Small intestine (tissue), 7 donors: ENCODE measurements at regions not wholly inside any gene's neighbourhood (a gene's known extent, or its start where the extent isn't known, plus 50 kb on each side); places are given as distances from the start of the nearest gene placed in this dataset.

Source experiments
- DNase-seq, 2 donors: peaks; one replicate each; pipeline versions ENCODE4 v3.0.0 to v3.0.0-alpha.2; 2013
- FAIRE-seq: peaks from 2 replicates; lab custom pipeline; 2012; peaks lifted over from hg19 to GRCh38; lab: Jason Lieb, UNC
- H3K27ac ChIP-seq, 3 donors: one replicate each; pipeline ENCODE4 v1.5.1; 2013; ENCODE audit warnings: low read length in 2 of 3, mild to moderate bottlenecking in 2 of 3, control low read depth in 1 of 3, inconsistent platforms in 1 of 3, low read depth in 1 of 3, moderate library complexity in 1 of 3
- H3K27me3 ChIP-seq, 3 donors: one replicate each; pipeline ENCODE4 v1.6.1; 2013; ENCODE audit warnings: low read length in 3 of 3, inconsistent platforms in 1 of 3; ENCODE audit not compliant: control insufficient read depth in 3 of 3, insufficient read depth in 3 of 3
- H3K36me3 ChIP-seq, 3 donors: one replicate each; pipeline ENCODE4 v1.6.1; 2013; ENCODE audit warnings: low read length in 3 of 3, inconsistent platforms in 1 of 3, low read depth in 1 of 3, mild to moderate bottlenecking in 1 of 3, moderate library complexity in 1 of 3; ENCODE audit not compliant: control insufficient read depth in 3 of 3, insufficient read depth in 2 of 3
- H3K4me1 ChIP-seq, 3 donors: one replicate each; pipeline ENCODE4 v1.6.1; 2013; ENCODE audit warnings: low read length in 2 of 3, inconsistent platforms in 1 of 3, low read depth in 1 of 3, mild to moderate bottlenecking in 1 of 3, moderate library complexity in 1 of 3; ENCODE audit not compliant: control insufficient read depth in 3 of 3, insufficient read depth in 2 of 3
- H3K4me3 ChIP-seq, 3 donors: one replicate each; pipeline ENCODE4 v1.5.1; 2013; ENCODE audit warnings: low read length in 3 of 3, control low read depth in 1 of 3, inconsistent platforms in 1 of 3, low read depth in 1 of 3, mild to moderate bottlenecking in 1 of 3, moderate library complexity in 1 of 3
- H3K9me3 ChIP-seq, 2 donors: one replicate each; pipeline ENCODE4 v1.6.1; 2013; ENCODE audit warnings: low read depth in 1 of 2, low read length in 1 of 2; ENCODE audit not compliant: control insufficient read depth in 2 of 2, insufficient read depth in 1 of 2
- WGBS, 3 donors: extraction: QIAGEN DNeasy Blood & Tissue Kit; methylation state at CpG; one replicate each; pipeline ENCODE4 v1.1.7; 2013; 5-methylcytosine and 5-hydroxymethylcytosine counted together
- donor health status: healthy with polysubstance abuse.
- donor health status: control.
- donor health status: control.
- donor health status: Bipolar disorder and iron deficiency.
- donor health status: healthy.

DNA sequence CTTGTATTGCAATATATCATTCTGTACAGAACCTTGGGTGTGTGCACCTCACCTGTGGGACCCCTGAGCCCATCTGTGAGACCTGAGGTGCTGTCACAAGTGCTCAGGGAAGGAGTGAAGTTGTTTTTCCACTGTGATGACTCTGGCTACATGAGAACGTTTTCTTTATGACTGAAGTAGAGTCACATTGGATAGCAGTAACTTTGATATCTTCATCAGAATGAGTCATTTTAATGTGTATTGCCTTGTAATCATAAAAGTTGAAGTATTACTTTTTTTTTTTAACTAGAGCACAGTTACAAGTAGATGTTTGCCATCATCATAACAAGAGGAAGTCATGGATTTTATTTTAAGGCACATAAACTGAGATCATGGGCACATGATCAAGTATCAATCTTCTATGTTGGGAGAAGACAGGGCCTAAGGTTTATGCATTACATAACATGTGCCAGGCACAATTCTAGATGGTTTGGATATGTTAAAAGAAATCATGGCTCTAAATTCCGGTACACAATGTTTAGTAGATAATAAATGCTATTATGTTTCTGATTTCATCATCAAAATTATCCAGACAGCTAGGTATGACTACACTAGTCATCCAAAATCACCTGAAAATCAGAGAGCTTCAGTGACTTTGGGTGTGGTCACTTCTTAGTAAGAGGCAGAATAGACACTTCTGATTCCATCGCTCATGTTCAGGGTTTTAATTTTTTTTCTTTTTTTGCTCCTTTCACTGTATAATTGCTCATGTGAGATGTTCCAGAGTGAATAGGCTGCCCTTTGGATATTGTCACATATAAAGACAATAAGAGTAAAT is 82.7 kb upstream of the KLF6 start:
- no peaks in the 10 kb centered on the region for H3K9me3 ChIP-seq
- 34 to 61% (median 54%) methylated on average over 3 of the region's 3 CpGs for WGBS, 3 donors
- H3K4me1 ChIP-seq, result peaks cover 7 to 32% (median 13%) of the 10 kb centered on the region in 3 donors
- H3K36me3 ChIP-seq, result no peaks in the 10 kb centered on the region
- H3K27ac ChIP-seq, result peak overlapping the region; percentile 62 to 70 (median 66)
- FAIRE-seq (peak; percentile 74), DNase-seq (peak; percentile 63 to 88)
- no peak overlapping the region for H3K4me3 ChIP-seq
- no peaks in the 10 kb centered on the region for H3K27me3 ChIP-seq

DNA sequence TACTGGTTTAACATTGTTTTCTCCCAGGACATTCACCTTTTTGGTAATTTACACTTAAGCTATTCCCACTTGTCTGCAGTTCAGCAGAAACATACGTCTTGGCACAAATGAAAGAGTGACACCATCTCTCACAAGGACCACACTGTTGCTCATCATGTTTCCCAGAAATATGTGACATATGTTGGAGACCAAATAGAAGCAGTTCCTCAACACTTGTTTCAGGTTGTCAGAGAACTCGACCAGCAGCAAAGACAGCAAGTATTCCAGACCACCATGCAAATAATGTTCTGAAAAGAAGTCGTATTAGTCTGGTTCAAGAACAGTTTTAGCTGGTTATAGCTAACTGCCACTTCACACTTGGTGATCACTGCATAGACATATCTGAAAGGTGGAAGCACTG is 81.3 kb upstream of the KLF6 start:
- H3K4me3 ChIP-seq, result no peak overlapping the region
- no peaks in the 10 kb centered on the region for H3K27me3 ChIP-seq
- 64 to 80% (median 67%) methylated on average over 3 of the region's 3 CpGs for WGBS, 3 donors
- no peak for DNase-seq
- peak overlapping the region in 1 of 3 donors; percentile 65 for H3K27ac ChIP-seq
- H3K4me1 ChIP-seq, result peaks cover 4 to 21% (median 9%) of the 10 kb centered on the region in 3 donors
- no peak for FAIRE-seq
- no peaks in the 10 kb centered on the region for H3K9me3 ChIP-seq
- no peaks in the 10 kb centered on the region for H3K36me3 ChIP-seq

DNA sequence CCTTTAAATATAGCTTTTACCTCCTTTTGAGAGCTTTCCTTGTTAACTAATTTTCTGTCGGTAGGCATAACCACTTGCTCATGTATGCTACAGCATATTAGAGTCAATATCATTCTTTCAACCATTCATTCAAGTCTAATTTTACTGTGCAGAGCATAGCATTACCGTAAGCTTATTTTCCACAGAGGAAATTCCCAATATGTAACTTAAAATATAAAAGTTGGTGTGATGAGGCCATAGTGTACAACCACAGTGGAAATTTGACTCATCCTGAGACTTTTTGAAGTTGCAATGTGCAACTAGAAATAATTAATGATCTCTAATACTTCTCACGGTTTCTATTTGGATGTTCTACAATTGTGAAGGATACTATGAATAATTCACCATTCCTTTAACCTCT is 80.6 kb upstream of the KLF6 start:
- Histone ChIP-seq H3K9me3 (no peaks in the 10 kb centered on the region), H3K27me3 (no peaks in the 10 kb centered on the region), H3K36me3 (no peaks in the 10 kb centered on the region), H3K4me3 (no peak overlapping the region), H3K4me1 (peaks cover 4 to 18% (median 9%) of the 10 kb centered on the region in 3 donors), H3K27ac (no peak overlapping the region)
- DNase-seq (no peak), FAIRE-seq (no peak)
- 72 to 90% (median 73%) methylated on average over 3 of the region's 3 CpGs for WGBS, 3 donors

DNA sequence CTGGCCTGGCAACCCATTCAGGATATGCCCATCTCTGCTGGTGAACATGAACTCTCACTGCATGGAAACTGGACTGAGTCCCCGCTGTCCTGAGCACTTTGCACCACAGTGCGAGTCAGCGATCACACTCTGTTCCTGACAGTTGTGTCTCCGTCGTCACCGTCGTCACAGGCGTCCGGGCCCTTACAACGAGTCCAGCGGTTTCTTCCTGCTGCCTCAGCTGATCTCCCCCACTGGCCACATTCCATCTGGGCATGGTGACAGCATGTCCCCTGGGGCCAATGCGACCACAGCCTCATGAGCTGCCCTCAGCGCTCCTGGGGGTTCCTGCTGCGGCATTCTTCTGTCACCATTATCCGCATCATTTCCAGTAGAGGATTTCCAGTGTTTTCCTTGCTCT is 76.8 kb upstream of the KLF6 start:
- peak overlapping the region in 1 of 3 donors; percentile 0 for H3K27ac ChIP-seq
- FAIRE-seq, result no peak
- no peaks in the 10 kb centered on the region for H3K36me3 ChIP-seq
- H3K27me3 ChIP-seq, result no peaks in the 10 kb centered on the region
- peaks cover 0 to 4% (median 0%) of the 10 kb centered on the region in 3 donors for H3K4me1 ChIP-seq
- H3K4me3 ChIP-seq, result no peak overlapping the region
- WGBS, 3 donors, result 86 to 97% (median 88%) methylated on average over 15 of the region's 15 CpGs
- DNase-seq, result no peak
- no peaks in the 10 kb centered on the region for H3K9me3 ChIP-seq

DNA sequence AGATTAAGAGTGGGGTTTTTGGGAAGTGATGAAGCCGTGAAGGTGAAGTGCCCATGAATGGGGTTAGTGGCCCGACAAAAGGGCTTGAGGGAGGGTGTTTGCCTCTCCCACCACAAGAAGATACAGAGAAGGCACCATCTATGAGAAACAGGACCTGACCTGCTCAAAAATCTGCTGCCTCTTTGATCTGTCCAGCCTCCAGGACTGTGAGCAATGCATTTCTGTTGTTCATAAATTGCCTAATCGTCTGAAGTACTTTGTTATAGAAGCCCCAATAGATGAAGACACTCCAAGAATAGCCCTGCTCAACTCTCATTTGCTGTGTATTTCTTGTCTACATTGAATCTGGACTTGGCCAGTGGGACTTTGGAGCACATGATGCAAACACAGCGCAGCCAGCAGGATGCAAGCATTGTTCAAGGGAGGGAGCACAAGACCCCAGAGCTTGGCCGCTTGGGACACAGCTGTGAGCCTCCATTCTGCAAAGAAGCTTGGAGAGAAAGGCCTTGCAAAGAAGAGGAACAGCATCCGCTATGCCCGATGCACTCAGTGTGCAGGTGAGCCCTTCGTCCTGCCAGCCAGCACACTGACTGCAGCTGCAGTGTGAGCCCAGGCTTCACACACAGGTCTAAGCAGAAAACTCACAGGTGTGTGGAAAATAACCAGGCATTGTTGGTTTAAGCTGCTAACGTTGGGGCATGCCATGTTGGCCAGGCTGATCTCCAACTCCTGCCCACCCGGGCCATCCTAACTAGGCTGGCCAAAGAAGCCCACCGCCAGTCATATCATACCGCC is 73.2 kb upstream of the KLF6 start:
- no peak for FAIRE-seq
- Histone ChIP-seq H3K36me3 (no peaks in the 10 kb centered on the region), H3K4me1 (peaks cover 0 to 8% (median 3%) of the 10 kb centered on the region in 3 donors), H3K4me3 (no peak overlapping the region), H3K9me3 (no peaks in the 10 kb centered on the region), H3K27me3 (no peaks in the 10 kb centered on the region), H3K27ac (no peak overlapping the region)
- DNase-seq, result no peak
- WGBS, 3 donors, result 87 to 94% (median 93%) methylated on average over 12 of the region's 12 CpGs

DNA sequence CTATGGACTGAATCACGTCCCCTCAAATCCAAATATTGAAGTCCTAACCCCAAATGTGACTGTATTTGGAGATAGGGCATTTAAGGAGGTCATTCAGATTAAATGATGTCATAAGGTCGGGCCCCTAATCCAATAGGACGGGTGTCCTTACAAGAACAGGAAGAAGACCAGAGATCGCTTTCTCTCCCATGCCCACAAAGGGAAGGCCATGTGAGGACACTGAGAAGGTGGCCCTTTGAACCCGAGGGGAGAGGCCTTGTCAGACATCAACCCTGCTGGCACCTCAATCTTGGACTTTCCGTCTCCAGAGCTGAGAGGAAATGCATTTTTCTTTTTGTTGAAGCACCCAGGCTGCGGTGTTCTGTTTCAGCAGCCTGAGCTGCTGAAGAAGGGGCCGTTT is 72.3 kb upstream of the KLF6 start:
- Histone ChIP-seq H3K4me1 (peaks cover 4 to 15% (median 7%) of the 10 kb centered on the region in 3 donors), H3K27me3 (no peaks in the 10 kb centered on the region), H3K9me3 (no peaks in the 10 kb centered on the region), H3K4me3 (no peak overlapping the region), H3K27ac (no peak overlapping the region), H3K36me3 (no peaks in the 10 kb centered on the region)
- FAIRE-seq (no peak), DNase-seq (peak in 1 of 2 donors; percentile 41)
- 78 to 88% (median 85%) methylated on average over 8 of the region's 8 CpGs for WGBS, 3 donors

DNA sequence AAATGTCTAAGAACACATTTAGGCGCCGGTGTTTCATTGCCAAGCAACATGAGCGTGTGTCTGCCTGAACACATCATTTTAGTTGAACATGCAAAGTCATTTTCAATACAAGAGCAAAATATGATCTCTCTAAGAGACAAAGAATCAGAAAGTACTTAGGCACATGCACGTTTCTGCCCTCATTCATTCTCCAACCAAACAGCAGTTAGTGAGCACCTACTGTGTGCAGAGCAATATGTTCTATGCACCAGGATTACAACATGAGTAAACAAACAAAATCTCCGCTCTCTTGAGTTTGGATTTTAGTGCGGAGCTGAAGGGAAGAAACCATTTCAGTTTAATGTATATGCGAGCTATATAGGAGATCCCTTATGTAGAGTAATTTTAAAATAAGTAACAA is 71.6 kb upstream of the KLF6 start:
- 95 to 96% (median 96%) methylated on average over 7 of the region's 7 CpGs for WGBS, 3 donors
- H3K4me3 ChIP-seq, result no peak overlapping the region
- DNase-seq (no peak), FAIRE-seq (no peak)
- H3K36me3 ChIP-seq, result no peaks in the 10 kb centered on the region
- no peak overlapping the region for H3K27ac ChIP-seq
- H3K27me3 ChIP-seq, result no peaks in the 10 kb centered on the region
- H3K4me1 ChIP-seq, result peaks cover 4 to 16% (median 7%) of the 10 kb centered on the region in 3 donors
- no peaks in the 10 kb centered on the region for H3K9me3 ChIP-seq

DNA sequence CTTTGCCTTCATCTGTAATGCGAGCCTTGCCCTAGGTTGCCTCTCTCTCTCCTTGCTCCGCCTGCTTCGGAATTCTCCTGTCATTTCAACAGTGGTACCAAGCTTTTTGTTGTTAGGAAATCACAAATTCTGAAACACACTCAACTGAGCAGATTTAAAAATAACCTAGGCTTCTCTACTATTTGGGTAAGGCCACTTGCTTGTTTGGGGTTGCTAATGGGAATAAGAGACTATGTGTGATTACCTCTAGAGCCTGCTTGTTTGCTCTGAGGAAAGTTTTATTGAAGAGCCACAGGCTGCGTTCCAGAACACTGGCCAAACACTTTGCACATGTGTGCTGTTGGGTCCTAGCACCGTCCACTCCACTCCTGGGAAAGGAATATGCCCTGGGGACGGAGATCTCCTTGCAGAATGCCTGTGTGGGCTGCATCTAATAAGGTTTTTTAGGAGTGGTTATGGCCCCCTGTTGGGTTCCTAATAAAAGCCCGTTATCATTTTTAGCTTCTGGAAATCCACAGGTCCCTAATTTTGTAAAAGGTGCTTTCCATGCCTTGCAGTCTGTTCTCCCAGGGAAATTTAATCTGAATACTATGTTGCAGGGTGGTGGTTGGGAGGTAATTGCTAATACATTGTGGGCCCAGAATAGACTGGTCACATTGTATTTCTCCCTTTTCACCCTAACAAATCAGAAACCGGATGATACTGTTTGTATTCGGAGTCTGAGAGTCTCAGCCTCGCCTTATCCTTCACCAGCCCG is 68.7 kb upstream of the KLF6 start:
- no peaks in the 10 kb centered on the region for H3K27me3 ChIP-seq
- DNase-seq, result peak; percentile 54 to 66
- WGBS, 3 donors, result 68 to 73% (median 72%) methylated on average over 11 of the region's 11 CpGs
- FAIRE-seq, result no peak
- H3K4me1 ChIP-seq, result peaks cover 9 to 31% (median 15%) of the 10 kb centered on the region in 3 donors
- no peak overlapping the region for H3K4me3 ChIP-seq
- peaks cover 0 to 4% of the 10 kb centered on the region in 2 donors for H3K9me3 ChIP-seq
- no peaks in the 10 kb centered on the region for H3K36me3 ChIP-seq
- peak overlapping the region; percentile 88 to 95 (median 89) for H3K27ac ChIP-seq
